Brain microvascular endothelial cell (primary cell): ENCODE measurements at regions not wholly inside any gene's neighbourhood (a gene's known extent, or its start where the extent isn't known, plus 50 kb on each side); places are given as distances from the start of the nearest gene placed in this dataset.
A peak's percentile ranks its signal among the peaks of the same experiment; 100 is the strongest.

ENCODE experiments used
- DNase-seq: peaks from one replicate; pipeline ENCODE4 v3.0.0-alpha.2; 2020
- H3K27ac ChIP-seq: fragments of 250-450 bp; sonication (Bioruptor Pico); 2 replicates; pipeline ENCODE4 v1.5.1; 2020; ENCODE audit warnings: mild to moderate bottlenecking, moderate library complexity
- H3K27me3 ChIP-seq: fragments of 250-450 bp; sonication (Bioruptor Pico); replicated peaks from 2 replicates; pipeline ENCODE4 v1.5.1; 2020; ENCODE audit warnings: mild to moderate bottlenecking
- H3K36me3 ChIP-seq: fragments of 250-450 bp; sonication (Bioruptor Pico); replicated peaks from 2 replicates; pipeline ENCODE4 v1.5.1; 2020; ENCODE audit warnings: mild to moderate bottlenecking
- H3K4me3 ChIP-seq: 2 replicates; pipeline ENCODE4 v1.5.1; 2011; ENCODE audit warnings: low read depth, mild to moderate bottlenecking, control low read depth, low read length, moderate library complexity
- in situ Hi-C: cut with HindIII; loops from 2 replicates; pipeline ENCODE4 v1.10.0; 2017; ENCODE audit warnings: low sequenced_read_pairs, low pct_ligation_motif_present
- TF ChIP-seq, protein P1 (sequence below): IDR thresholded peaks from 2 replicates; pipeline ENCODE4 v1.5.1; 2011; ENCODE audit warnings: low read depth, mild to moderate bottlenecking, moderate library complexity, low read length, control low read depth, inconsistent platforms; ENCODE audit errors: missing control alignments

DNA sequence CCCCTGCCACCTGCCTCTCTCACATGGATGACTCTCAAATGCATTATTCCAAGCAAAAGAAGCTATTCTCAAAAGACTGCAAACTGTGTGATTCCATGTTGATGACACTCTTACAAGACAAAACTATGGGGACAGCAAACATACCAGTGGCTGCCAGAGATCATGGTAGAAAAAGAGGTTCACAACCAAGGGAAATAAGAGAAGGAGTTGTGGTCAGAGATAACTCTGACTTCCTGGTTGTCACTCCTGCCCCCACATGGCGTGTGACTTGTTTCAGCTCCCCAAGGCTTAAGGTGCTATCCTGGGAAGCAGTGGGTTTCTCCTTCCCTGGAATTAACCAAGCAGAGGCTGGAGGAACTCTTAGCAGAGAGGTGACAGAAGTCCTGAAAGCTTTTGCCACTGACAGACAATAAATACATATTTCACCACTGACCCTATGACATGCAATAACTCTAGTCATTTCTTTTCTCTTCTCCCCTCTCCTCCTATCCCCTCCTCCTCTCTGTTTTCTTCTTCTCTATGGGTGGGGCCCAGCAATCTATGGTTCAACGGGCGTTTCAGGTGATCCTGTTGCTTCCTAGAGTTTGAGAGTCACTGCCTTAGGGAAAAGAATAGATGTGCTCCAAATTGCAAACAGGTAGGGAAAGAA, 185.1 kb downstream of the FCRL5 start:
- no peak for DNase-seq
- Histone ChIP-seq H3K4me3 (no peak overlapping the region), H3K27ac (no peak overlapping the region), H3K27me3 (no peaks in the 10 kb centered on the region), H3K36me3 (no peaks in the 10 kb centered on the region)
- in situ Hi-C loops: loop anchor here (25.0 kb wide), 1 partner anchor 120 kb away; no protein-coding TSS in a partner anchor
- TF ChIP-seq, protein P1, sequence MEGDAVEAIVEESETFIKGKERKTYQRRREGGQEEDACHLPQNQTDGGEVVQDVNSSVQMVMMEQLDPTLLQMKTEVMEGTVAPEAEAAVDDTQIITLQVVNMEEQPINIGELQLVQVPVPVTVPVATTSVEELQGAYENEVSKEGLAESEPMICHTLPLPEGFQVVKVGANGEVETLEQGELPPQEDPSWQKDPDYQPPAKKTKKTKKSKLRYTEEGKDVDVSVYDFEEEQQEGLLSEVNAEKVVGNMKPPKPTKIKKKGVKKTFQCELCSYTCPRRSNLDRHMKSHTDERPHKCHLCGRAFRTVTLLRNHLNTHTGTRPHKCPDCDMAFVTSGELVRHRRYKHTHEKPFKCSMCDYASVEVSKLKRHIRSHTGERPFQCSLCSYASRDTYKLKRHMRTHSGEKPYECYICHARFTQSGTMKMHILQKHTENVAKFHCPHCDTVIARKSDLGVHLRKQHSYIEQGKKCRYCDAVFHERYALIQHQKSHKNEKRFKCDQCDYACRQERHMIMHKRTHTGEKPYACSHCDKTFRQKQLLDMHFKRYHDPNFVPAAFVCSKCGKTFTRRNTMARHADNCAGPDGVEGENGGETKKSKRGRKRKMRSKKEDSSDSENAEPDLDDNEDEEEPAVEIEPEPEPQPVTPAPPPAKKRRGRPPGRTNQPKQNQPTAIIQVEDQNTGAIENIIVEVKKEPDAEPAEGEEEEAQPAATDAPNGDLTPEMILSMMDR: no peak

DNA sequence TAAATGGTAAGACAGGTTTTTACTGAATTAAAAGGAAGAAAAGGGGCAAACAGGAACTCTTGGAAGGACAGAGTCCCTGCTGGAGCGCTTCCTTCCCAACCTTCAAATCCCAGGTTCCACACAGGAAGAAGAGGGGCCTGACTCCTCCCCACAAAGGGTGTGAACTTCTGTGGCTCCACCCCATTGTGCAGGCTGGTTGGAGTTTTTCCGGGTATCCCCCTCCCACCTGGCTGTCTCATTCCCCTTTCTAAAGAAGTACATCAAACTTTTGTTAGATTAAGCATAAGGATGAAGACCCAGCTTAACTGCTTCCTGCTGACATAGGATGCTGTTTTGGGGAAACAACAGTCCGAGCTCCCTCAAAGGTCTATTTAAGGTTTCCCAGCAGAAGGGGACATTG, 187.7 kb downstream of the FCRL5 start:
- no peak for DNase-seq
- Histone ChIP-seq H3K4me3 (no peak overlapping the region), H3K27ac (no peak overlapping the region), H3K27me3 (no peaks in the 10 kb centered on the region), H3K36me3 (no peaks in the 10 kb centered on the region)
- in situ Hi-C loops: loop anchor here (25.0 kb wide), 1 partner anchor 123 kb away; no protein-coding TSS in a partner anchor
- TF ChIP-seq, protein P1: no peak

DNA sequence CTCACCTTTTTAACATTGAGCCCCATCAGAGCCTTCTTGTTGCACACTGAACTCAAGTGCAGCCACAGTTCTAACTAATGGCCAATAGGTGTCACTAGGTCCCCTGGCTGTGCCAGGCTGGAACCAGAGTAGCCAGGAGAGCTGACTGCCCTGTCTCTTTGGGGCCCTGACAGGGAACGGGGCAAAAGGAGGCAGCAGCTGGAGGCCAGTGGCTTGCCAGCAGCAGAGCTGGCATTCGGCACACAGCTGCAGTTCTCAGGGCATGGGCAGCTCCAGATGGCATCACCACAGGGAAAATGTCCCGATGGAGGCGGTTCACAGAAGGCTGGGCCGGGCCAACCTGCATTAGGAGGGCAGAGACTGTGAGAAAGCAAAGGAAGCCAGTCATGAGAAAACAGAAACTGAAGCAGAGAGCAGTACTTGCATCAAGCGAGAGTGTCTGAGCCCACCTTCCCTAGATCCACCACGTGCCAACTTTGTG, 188.6 kb downstream of the FCRL5 start:
- no peaks in the 10 kb centered on the region for H3K27me3 ChIP-seq
- TF ChIP-seq, protein P1: peak; percentile 79
- no peak overlapping the region for H3K27ac ChIP-seq
- H3K4me3 ChIP-seq: no peak overlapping the region
- no peaks in the 10 kb centered on the region for H3K36me3 ChIP-seq
- in situ Hi-C loops: loop anchor here (25.0 kb wide), 1 partner anchor 124 kb away; no protein-coding TSS in a partner anchor
- DNase-seq: peak; percentile 45

DNA sequence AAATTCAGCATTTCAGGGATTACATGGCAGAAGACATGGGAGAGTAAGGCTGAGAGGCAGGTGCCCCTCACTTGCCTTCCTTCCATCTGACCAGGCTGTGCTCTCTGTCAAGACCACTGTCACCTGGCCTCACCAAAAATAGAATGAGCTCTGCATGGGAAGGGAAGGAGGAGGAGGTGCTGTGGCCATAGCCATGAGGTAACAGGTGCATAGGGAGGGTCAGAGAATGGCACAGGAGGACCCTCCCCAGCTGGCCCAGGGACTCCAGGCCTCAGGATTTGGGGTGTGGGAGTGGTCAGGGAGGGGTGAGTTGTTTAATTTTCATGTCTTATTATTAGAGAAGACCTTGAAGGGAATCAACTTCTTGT, 192.3 kb downstream of the FCRL5 start:
- no peak for DNase-seq
- Histone ChIP-seq H3K27me3 (no peaks in the 10 kb centered on the region), H3K27ac (no peak overlapping the region), H3K4me3 (no peak overlapping the region), H3K36me3 (no peaks in the 10 kb centered on the region)
- TF ChIP-seq, protein P1: no peak
- in situ Hi-C loops: loop anchor here (25.0 kb wide), 1 partner anchor 127 kb away; no protein-coding TSS in a partner anchor

DNA sequence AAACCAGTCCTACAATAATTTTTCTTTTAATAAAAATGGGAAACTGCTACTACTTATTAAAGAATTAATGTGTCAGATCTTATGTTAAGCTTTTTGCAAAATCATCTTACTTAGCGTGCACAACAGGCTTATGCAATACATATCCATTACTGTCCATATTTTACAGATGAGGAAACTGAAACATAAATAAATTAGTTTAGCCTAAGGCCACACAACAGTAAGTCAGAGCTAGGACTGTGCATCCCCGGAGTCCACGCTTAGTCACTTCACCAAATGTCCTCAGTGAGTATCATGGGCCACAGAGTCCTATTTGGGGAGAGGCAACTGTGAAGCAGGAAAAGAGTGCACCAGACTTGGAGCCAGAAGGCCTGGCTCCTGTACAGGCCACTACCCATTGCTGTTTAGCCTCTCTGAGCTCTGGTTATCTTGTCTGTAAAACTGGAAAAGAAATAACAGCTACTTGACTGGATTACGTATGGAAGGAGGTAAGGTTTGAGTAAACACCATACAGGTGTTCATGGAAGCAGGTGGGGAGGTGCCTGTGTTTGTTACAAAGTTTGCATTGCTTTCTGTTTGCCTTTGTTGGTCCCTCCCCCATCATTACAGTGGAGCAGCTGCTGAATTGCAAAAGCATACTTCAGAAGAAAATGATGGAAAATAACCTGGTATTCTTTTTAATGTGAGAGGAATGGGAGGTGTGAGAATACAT, 192.8 kb downstream of the FCRL5 start:
- no peaks in the 10 kb centered on the region for H3K27me3 ChIP-seq
- no peak overlapping the region for H3K4me3 ChIP-seq
- no peaks in the 10 kb centered on the region for H3K36me3 ChIP-seq
- DNase-seq: no peak
- in situ Hi-C loops: loop anchor here (25.0 kb wide), 1 partner anchor 128 kb away; no protein-coding TSS in a partner anchor
- H3K27ac ChIP-seq: no peak overlapping the region
- TF ChIP-seq, protein P1: no peak
